ENCODE measurements at regions not wholly inside any gene's neighbourhood (a gene's known extent, or its start where the extent isn't known, plus 50 kb on each side); places are given as distances from the start of the nearest gene placed in this dataset.
A peak's percentile ranks its signal among the peaks of the same experiment; 100 is the strongest.
"Not testable (repeated sequence)": the region's sequence is repeated elsewhere in the genome, so short reads cannot be mapped to it uniquely, and the experiment has no call there.

GRCh38 chr21:14684071-14684470 is 138.0 kb upstream of the SAMSN1 start:
- DNase-seq (ENCODE audit: low read depth in 2 of 2): no peak

- DNase-seq (ENCODE audit: low read depth in 2 of 2): no peak
Measured at GRCh38 chr21:14683063-14683462, 136.9 kb upstream of the SAMSN1 start.

- DNase-seq (ENCODE audit: low read depth in 2 of 2): no peak
Measured at GRCh38 chr21:14678973-14679574, 133.0 kb upstream of the SAMSN1 start.

- DNase-seq (ENCODE audit: low read depth in 2 of 2): no peak
Measured at GRCh38 chr21:14677639-14678179, 131.6 kb upstream of the SAMSN1 start.

GRCh38 chr21:14677013-14677412 is 130.9 kb upstream of the SAMSN1 start:
- DNase-seq (ENCODE audit: low read depth in 2 of 2): no peak

GRCh38 chr21:14675774-14676530 is 129.8 kb upstream of the SAMSN1 start:
- DNase-seq (ENCODE audit: low read depth in 2 of 2): peak; percentile 0 to 2

GRCh38 chr21:14673649-14674048 is 127.5 kb upstream of the SAMSN1 start:
- DNase-seq (ENCODE audit: low read depth in 2 of 2): no peak

GRCh38 chr21:14672466-14672865 is 126.4 kb upstream of the SAMSN1 start:
- DNase-seq (ENCODE audit: low read depth in 2 of 2): no peak

GRCh38 chr21:14670409-14670808 is 124.3 kb upstream of the SAMSN1 start:
- DNase-seq (ENCODE audit: low read depth in 2 of 2): no peak

- DNase-seq (ENCODE audit: low read depth in 2 of 2): not testable (repeated sequence)
Measured at GRCh38 chr21:14669092-14669491, 123.0 kb upstream of the SAMSN1 start.

- no peak for DNase-seq (ENCODE audit: low read depth in 2 of 2)
Measured at GRCh38 chr21:14657241-14658008, 111.3 kb upstream of the SAMSN1 start.

- DNase-seq (ENCODE audit: low read depth in 2 of 2): no peak
Measured at GRCh38 chr21:14646893-14647292, 100.8 kb upstream of the SAMSN1 start.

- no peak for DNase-seq (ENCODE audit: low read depth in 2 of 2)
Measured at GRCh38 chr21:14645702-14646101, 99.6 kb upstream of the SAMSN1 start.

- DNase-seq (ENCODE audit: low read depth in 2 of 2): no peak
Measured at GRCh38 chr21:14632359-14632758, 86.2 kb upstream of the SAMSN1 start.

GRCh38 chr21:14630556-14631069 is 84.5 kb upstream of the SAMSN1 start:
- no peak for DNase-seq (ENCODE audit: low read depth in 2 of 2)

GRCh38 chr21:14629461-14629860 is 83.3 kb upstream of the SAMSN1 start:
- no peak for DNase-seq (ENCODE audit: low read depth in 2 of 2)

- DNase-seq (ENCODE audit: low read depth in 2 of 2): not testable (repeated sequence)
Measured at GRCh38 chr21:14623079-14623478, 77.0 kb upstream of the SAMSN1 start.

GRCh38 chr21:14620152-14620551 is 74.0 kb upstream of the SAMSN1 start:
- DNase-seq (ENCODE audit: low read depth in 2 of 2): no peak

- DNase-seq (ENCODE audit: low read depth in 2 of 2): no peak
Measured at GRCh38 chr21:14617871-14618270, 71.8 kb upstream of the SAMSN1 start.

- DNase-seq (ENCODE audit: low read depth in 2 of 2): no peak
Measured at GRCh38 chr21:14617040-14617393, 70.9 kb upstream of the SAMSN1 start.

GRCh38 chr21:14616380-14617039 is 70.4 kb upstream of the SAMSN1 start:
- DNase-seq (ENCODE audit: low read depth in 2 of 2): no peak
